GM21390 (cell line): ENCODE measurements at regions not wholly inside any gene's neighbourhood (a gene's known extent, or its start where the extent isn't known, plus 50 kb on each side); places are given as distances from the start of the nearest gene placed in this dataset.

ENCODE experiments used
- ATAC-seq: cut with Tn5 transposase; IDR thresholded peaks from one replicate; pipeline ENCODE4 v1.9.1; 2021; ENCODE audit not compliant: unreplicated experiment

- no peak for ATAC-seq
Observed at GRCh38 chr21:17987382-17988101, 168.4 kb upstream of the C21orf91 start.

GRCh38 chr21:17981060-17981740, 162.0 kb upstream of the C21orf91 start:
- ATAC-seq = no peak

- no peak for ATAC-seq
Observed at GRCh38 chr21:17979763-17980162, 160.6 kb upstream of the C21orf91 start.

- ATAC-seq = no peak
Observed at GRCh38 chr21:17978895-17979294, 159.7 kb upstream of the C21orf91 start.

- ATAC-seq = no peak
Observed at GRCh38 chr21:17976691-17977090, 157.5 kb upstream of the C21orf91 start.

- no peak for ATAC-seq
Observed at GRCh38 chr21:17976139-17976538, 157.0 kb upstream of the C21orf91 start.

- ATAC-seq = no peak
Observed at GRCh38 chr21:17967319-17967718, 148.2 kb upstream of the C21orf91 start.

- no peak for ATAC-seq
Observed at GRCh38 chr21:17964716-17965115, 145.6 kb upstream of the C21orf91 start.

GRCh38 chr21:17964199-17964598, 145.0 kb upstream of the C21orf91 start:
- no peak for ATAC-seq

GRCh38 chr21:17950591-17950990, 131.4 kb upstream of the C21orf91 start:
- ATAC-seq = no peak

- no peak for ATAC-seq
Observed at GRCh38 chr21:17949421-17949820, 130.3 kb upstream of the C21orf91 start.

- ATAC-seq = no peak
Observed at GRCh38 chr21:17947531-17947930, 128.4 kb upstream of the C21orf91 start.

- ATAC-seq = no peak
Observed at GRCh38 chr21:17931080-17931479, 111.9 kb upstream of the C21orf91 start.

- ATAC-seq = no peak
Observed at GRCh38 chr21:17930093-17930492, 110.9 kb upstream of the C21orf91 start.

GRCh38 chr21:17929510-17929909, 110.4 kb upstream of the C21orf91 start:
- no peak for ATAC-seq

GRCh38 chr21:17925899-17926298, 106.7 kb upstream of the C21orf91 start:
- no peak for ATAC-seq

- ATAC-seq = peak; percentile 92
Observed at GRCh38 chr21:17925000-17925610, 105.9 kb upstream of the C21orf91 start.

- ATAC-seq = no peak
Observed at GRCh38 chr21:17921579-17922530, 102.7 kb upstream of the C21orf91 start.

- ATAC-seq = no peak
Observed at GRCh38 chr21:17915976-17916375, 96.8 kb upstream of the C21orf91 start.

GRCh38 chr21:17911628-17912027, 92.5 kb upstream of the C21orf91 start:
- ATAC-seq = no peak
